ENCODE measurements at regions not wholly inside any gene's neighbourhood (a gene's known extent, or its start where the extent isn't known, plus 50 kb on each side); places are given as distances from the start of the nearest gene placed in this dataset.
"Not testable (repeated sequence)": the region's sequence is repeated elsewhere in the genome, so short reads cannot be mapped to it uniquely, and the experiment has no call there.

DNA sequence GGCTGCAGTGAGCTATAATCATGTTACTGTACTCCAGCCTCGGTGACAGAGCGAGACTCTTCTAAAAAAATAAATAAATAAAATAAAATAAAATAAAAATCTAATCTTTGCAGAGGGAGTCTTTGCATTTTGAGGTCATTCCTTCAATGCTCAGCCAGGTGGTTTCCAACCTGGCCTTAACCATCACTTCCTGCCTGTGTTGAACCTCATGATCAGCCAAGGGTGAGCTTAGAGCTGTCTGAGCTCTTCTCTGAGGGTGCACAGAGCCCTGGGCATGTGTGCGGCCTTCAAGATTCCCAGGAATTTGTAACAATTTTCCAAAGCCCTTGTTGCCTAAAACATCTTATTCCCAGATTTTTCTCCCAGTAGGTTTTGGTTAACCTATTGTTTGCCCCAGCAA is 94.3 kb downstream of the KCNJ12 start:
- H3K36me3 ChIP-seq (ENCODE audit: control insufficient read depth in 2 of 2, insufficient read depth in 2 of 2, low read length in 2 of 2); H3K4me3 ChIP-seq (ENCODE audit: low read length in 2 of 2); H3K27me3 ChIP-seq (ENCODE audit: control insufficient read depth in 1 of 2, insufficient read depth in 2 of 2, low read length in 2 of 2); H3K9ac ChIP-seq (ENCODE audit: low read length in 2 of 2); H3K4me1 ChIP-seq (ENCODE audit: control insufficient read depth, insufficient read depth, low read length); H3K27ac ChIP-seq (ENCODE audit: low read length); H3K9me3 ChIP-seq (ENCODE audit: control insufficient read depth in 2 of 2, low read length in 2 of 2): not testable (repeated sequence)

DNA sequence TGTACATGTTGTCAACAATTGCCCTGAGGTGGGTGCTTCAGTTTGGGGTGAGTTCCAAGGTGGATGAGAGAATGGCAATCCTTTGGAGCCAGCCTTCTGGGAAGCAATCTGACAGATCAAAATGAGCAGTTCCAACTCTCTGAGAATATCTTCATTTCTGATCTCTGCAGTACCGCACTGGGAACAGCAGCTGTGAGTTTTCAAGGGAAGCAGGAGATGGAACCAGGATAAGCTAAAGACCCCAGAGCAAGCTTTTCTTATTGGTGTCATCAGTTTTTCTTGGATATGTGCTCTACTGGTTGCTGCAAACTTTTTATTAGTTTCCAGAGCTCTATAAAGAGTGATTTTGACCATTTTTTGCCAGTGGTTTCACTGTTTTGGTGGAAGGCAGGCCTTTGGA is 94.7 kb downstream of the KCNJ12 start:
- Histone ChIP-seq H3K9me3 (ENCODE audit: control insufficient read depth in 2 of 2, low read length in 2 of 2) (no peaks in the 10 kb centered on the region), H3K4me3 (ENCODE audit: low read length in 2 of 2) (no peak overlapping the region), H3K27ac (ENCODE audit: low read length) (no peak overlapping the region), H3K4me1 (ENCODE audit: control insufficient read depth, insufficient read depth, low read length) (no peaks in the 10 kb centered on the region), H3K36me3 (ENCODE audit: control insufficient read depth in 2 of 2, insufficient read depth in 2 of 2, low read length in 2 of 2) (no peaks in the 10 kb centered on the region), H3K27me3 (ENCODE audit: control insufficient read depth in 1 of 2, insufficient read depth in 2 of 2, low read length in 2 of 2) (peaks cover 0 to 3% of the 10 kb centered on the region in 2 donors), H3K9ac (ENCODE audit: low read length in 2 of 2) (no peak overlapping the region)

- Histone ChIP-seq H3K27me3 (ENCODE audit: control insufficient read depth in 1 of 2, insufficient read depth in 2 of 2, low read length in 2 of 2) (peaks cover 0 to 5% of the 10 kb centered on the region in 2 donors), H3K36me3 (ENCODE audit: control insufficient read depth in 2 of 2, insufficient read depth in 2 of 2, low read length in 2 of 2) (no peaks in the 10 kb centered on the region), H3K27ac (ENCODE audit: low read length) (no peak overlapping the region), H3K4me1 (ENCODE audit: control insufficient read depth, insufficient read depth, low read length) (no peaks in the 10 kb centered on the region), H3K9ac (ENCODE audit: low read length in 2 of 2) (no peak overlapping the region), H3K9me3 (ENCODE audit: control insufficient read depth in 2 of 2, low read length in 2 of 2) (peaks cover 0 to 8% of the 10 kb centered on the region in 2 donors), H3K4me3 (ENCODE audit: low read length in 2 of 2) (no peak overlapping the region)
These were observed 98.7 kb downstream of the KCNJ12 start for GRCh38 chr17:21474815-21475214.

DNA sequence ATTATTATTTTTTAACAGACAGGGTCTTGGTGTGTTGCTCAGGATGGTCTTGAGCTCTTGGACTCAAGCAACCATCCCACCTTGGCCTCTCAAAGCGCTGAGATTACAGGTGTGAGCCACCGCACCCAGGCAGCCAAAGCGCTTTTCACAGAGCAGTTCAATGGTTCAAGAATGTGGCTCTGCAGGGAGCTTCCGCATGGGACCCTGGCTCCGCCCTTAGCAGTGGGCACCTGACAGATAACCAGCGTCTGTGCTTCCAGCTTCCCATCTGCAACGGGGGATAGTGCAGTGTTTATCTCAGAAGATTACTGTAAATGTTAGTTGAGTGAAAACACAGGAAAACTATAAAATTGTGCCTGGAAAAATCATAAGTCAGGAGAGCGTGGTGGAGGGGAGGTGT is 99.4 kb downstream of the KCNJ12 start:
- peaks cover 0 to 5% of the 10 kb centered on the region in 2 donors for H3K27me3 ChIP-seq (ENCODE audit: control insufficient read depth in 1 of 2, insufficient read depth in 2 of 2, low read length in 2 of 2)
- no peak overlapping the region for H3K27ac ChIP-seq (ENCODE audit: low read length)
- no peak overlapping the region for H3K4me3 ChIP-seq (ENCODE audit: low read length in 2 of 2)
- H3K9me3 ChIP-seq (ENCODE audit: control insufficient read depth in 2 of 2, low read length in 2 of 2): peaks cover 0 to 8% of the 10 kb centered on the region in 2 donors
- H3K36me3 ChIP-seq (ENCODE audit: control insufficient read depth in 2 of 2, insufficient read depth in 2 of 2, low read length in 2 of 2): no peaks in the 10 kb centered on the region
- H3K9ac ChIP-seq (ENCODE audit: low read length in 2 of 2): no peak overlapping the region
- no peaks in the 10 kb centered on the region for H3K4me1 ChIP-seq (ENCODE audit: control insufficient read depth, insufficient read depth, low read length)

DNA sequence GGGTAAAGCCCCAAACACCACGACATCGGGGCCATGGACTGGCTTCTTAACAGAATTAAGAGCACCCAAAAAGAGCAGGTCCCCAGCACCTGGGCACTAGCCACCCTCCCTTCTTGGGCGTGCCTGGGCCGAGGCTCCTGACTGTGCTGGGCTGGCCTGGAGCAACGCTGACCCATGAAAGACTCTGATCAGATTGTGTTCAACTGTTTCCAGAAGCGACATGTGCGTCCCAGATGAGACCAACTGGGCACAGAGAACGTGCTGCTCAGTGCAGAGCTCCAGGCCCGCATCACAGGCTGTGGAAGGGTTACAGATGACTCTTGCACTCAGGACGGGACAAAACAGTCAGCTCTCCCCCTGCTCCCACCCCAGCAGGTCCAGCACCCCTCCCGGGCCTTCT is 100.7 kb downstream of the KCNJ12 start:
- no peaks in the 10 kb centered on the region for H3K4me1 ChIP-seq (ENCODE audit: control insufficient read depth, insufficient read depth, low read length)
- H3K27ac ChIP-seq (ENCODE audit: low read length): no peak overlapping the region
- no peaks in the 10 kb centered on the region for H3K36me3 ChIP-seq (ENCODE audit: control insufficient read depth in 2 of 2, insufficient read depth in 2 of 2, low read length in 2 of 2)
- peaks cover 0 to 8% of the 10 kb centered on the region in 2 donors for H3K9me3 ChIP-seq (ENCODE audit: control insufficient read depth in 2 of 2, low read length in 2 of 2)
- H3K9ac ChIP-seq (ENCODE audit: low read length in 2 of 2): no peak overlapping the region
- peaks cover 0 to 5% of the 10 kb centered on the region in 2 donors for H3K27me3 ChIP-seq (ENCODE audit: control insufficient read depth in 1 of 2, insufficient read depth in 2 of 2, low read length in 2 of 2)
- no peak overlapping the region for H3K4me3 ChIP-seq (ENCODE audit: low read length in 2 of 2)

DNA sequence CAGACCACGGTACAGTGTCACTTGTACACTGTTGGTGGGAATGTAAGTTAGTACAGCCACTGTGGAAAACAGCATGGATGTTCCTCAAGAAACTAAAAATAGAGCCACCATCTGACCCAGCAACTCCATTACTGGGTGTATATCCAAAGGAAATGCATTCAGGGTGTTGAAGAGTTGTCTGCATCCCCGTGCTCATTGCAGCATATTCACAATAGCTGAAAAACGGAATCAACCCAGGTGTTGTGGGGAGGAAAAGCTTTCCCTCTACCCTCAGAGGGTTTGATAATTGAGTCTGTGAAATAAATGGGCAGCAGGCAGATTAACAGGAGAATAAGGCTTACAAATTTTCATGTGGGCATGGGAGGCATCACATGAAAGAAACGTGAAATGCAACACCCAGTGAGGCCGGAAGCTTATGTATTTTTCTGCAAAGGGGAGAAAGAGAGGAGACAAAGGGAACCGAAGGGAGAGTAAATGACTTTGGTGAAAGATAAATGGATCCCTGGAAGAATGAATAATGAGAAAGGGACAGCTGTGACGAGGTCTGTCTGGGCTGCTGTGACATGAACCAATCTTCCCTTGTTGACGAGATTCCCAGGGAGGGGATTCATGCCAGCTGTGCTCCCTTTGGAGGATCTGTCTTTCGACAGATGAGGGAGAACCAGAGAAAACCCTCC is 106.2 kb downstream of the KCNJ12 start:
- Histone ChIP-seq H3K9me3 (ENCODE audit: control insufficient read depth in 2 of 2, low read length in 2 of 2) (peaks cover 0 to 8% of the 10 kb centered on the region in 2 donors), H3K4me3 (ENCODE audit: low read length in 2 of 2) (no peak overlapping the region), H3K27ac (ENCODE audit: low read length) (no peak overlapping the region), H3K9ac (ENCODE audit: low read length in 2 of 2) (no peak overlapping the region), H3K4me1 (ENCODE audit: control insufficient read depth, insufficient read depth, low read length) (no peaks in the 10 kb centered on the region), H3K36me3 (ENCODE audit: control insufficient read depth in 2 of 2, insufficient read depth in 2 of 2, low read length in 2 of 2) (no peaks in the 10 kb centered on the region), H3K27me3 (ENCODE audit: control insufficient read depth in 1 of 2, insufficient read depth in 2 of 2, low read length in 2 of 2) (peaks cover 0 to 2% of the 10 kb centered on the region in 2 donors)

DNA sequence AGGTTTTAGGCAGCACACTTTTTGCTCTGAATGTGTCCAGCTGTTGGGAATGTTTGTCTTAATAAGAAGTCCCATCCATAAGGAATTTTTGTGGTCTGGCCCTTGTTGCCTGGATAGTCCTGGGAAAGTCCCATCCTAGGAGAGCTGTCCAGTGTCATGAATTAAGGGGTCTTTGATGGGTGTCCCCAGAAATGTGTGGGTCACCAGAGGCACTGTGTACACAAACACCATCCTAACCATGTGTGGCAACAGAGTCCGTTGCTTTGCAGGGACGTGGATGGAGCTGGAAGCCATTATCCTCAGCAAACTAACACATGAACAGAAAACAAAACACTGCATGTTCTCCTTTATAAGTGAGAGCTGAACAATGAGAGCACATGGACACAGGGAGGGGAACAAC is 111.9 kb downstream of the KCNJ12 start:
- not testable (repeated sequence) for H3K4me3 ChIP-seq (ENCODE audit: low read length in 2 of 2); H3K27me3 ChIP-seq (ENCODE audit: control insufficient read depth in 1 of 2, insufficient read depth in 2 of 2, low read length in 2 of 2); H3K4me1 ChIP-seq (ENCODE audit: control insufficient read depth, insufficient read depth, low read length); H3K27ac ChIP-seq (ENCODE audit: low read length); H3K36me3 ChIP-seq (ENCODE audit: control insufficient read depth in 2 of 2, insufficient read depth in 2 of 2, low read length in 2 of 2); H3K9me3 ChIP-seq (ENCODE audit: control insufficient read depth in 2 of 2, low read length in 2 of 2); H3K9ac ChIP-seq (ENCODE audit: low read length in 2 of 2)

DNA sequence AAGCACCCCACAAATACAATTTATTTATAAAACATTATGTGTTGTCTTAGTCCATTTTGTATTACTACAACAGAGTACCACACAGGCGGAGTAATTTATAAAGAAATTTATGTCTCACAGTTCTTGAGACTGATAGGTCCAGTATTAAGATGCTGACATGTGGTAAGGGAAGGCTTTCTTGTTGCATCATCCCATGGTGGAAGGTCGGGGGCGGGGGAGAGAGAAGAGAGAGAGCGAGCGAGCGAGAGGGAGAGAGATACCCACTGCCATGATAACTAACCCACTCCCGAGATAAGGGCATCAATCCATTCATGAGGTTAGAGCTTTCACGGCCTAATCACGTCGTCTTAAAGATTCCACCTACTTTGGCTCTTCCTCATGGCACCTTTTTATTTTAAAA is 117.8 kb downstream of the KCNJ12 start:
- H3K9me3 ChIP-seq (ENCODE audit: control insufficient read depth in 2 of 2, low read length in 2 of 2): no peaks in the 10 kb centered on the region
- no peak overlapping the region for H3K9ac ChIP-seq (ENCODE audit: low read length in 2 of 2)
- H3K4me3 ChIP-seq (ENCODE audit: low read length in 2 of 2): no peak overlapping the region
- no peak overlapping the region for H3K27ac ChIP-seq (ENCODE audit: low read length)
- no peaks in the 10 kb centered on the region for H3K36me3 ChIP-seq (ENCODE audit: control insufficient read depth in 2 of 2, insufficient read depth in 2 of 2, low read length in 2 of 2)
- no peaks in the 10 kb centered on the region for H3K4me1 ChIP-seq (ENCODE audit: control insufficient read depth, insufficient read depth, low read length)
- H3K27me3 ChIP-seq (ENCODE audit: control insufficient read depth in 1 of 2, insufficient read depth in 2 of 2, low read length in 2 of 2): peaks cover 0 to 7% of the 10 kb centered on the region in 2 donors

GRCh38 chr17:21495281-21495680 is 119.1 kb downstream of the KCNJ12 start:
- no peaks in the 10 kb centered on the region for H3K36me3 ChIP-seq (ENCODE audit: control insufficient read depth in 2 of 2, insufficient read depth in 2 of 2, low read length in 2 of 2)
- H3K27ac ChIP-seq (ENCODE audit: low read length): no peak overlapping the region
- no peak overlapping the region for H3K4me3 ChIP-seq (ENCODE audit: low read length in 2 of 2)

DNA sequence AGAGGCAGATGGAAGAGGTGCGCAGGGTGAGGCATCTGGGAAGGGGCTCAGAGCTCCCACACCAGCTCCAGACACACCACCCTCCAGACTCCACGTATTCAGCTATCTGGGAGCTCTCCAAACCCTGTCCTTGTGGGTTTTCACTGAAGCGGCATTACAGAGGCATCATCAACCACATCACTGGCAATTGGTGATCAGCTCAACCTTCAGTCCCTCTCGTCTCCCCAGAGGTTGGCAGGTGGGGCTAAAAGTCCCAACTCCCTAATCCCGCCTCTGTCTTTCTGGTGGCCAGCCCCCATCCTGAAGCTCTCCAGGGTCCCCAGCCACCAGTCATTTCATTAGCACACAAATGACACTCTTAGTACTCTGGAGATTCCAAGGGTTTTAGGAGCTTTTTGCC is 123.9 kb downstream of the KCNJ12 start:
- H3K9me3 ChIP-seq (ENCODE audit: control insufficient read depth in 2 of 2, low read length in 2 of 2): no peaks in the 10 kb centered on the region
- H3K36me3 ChIP-seq (ENCODE audit: control insufficient read depth in 2 of 2, insufficient read depth in 2 of 2, low read length in 2 of 2): no peaks in the 10 kb centered on the region
- no peak overlapping the region for H3K9ac ChIP-seq (ENCODE audit: low read length in 2 of 2)
- H3K27me3 ChIP-seq (ENCODE audit: control insufficient read depth in 1 of 2, insufficient read depth in 2 of 2, low read length in 2 of 2): peaks cover 0 to 6% of the 10 kb centered on the region in 2 donors
- H3K4me3 ChIP-seq (ENCODE audit: low read length in 2 of 2): no peak overlapping the region
- H3K4me1 ChIP-seq (ENCODE audit: control insufficient read depth, insufficient read depth, low read length): no peaks in the 10 kb centered on the region
- H3K27ac ChIP-seq (ENCODE audit: low read length): no peak overlapping the region

More at GRCh38 chr17:21495281-21495680, 119.1 kb downstream of the KCNJ12 start:
- Histone ChIP-seq H3K27me3 (ENCODE audit: control insufficient read depth in 1 of 2, insufficient read depth in 2 of 2, low read length in 2 of 2) (peaks cover 0 to 7% of the 10 kb centered on the region in 2 donors), H3K4me1 (ENCODE audit: control insufficient read depth, insufficient read depth, low read length) (no peaks in the 10 kb centered on the region), H3K9me3 (ENCODE audit: control insufficient read depth in 2 of 2, low read length in 2 of 2) (no peaks in the 10 kb centered on the region), H3K9ac (ENCODE audit: low read length in 2 of 2) (no peak overlapping the region)

DNA sequence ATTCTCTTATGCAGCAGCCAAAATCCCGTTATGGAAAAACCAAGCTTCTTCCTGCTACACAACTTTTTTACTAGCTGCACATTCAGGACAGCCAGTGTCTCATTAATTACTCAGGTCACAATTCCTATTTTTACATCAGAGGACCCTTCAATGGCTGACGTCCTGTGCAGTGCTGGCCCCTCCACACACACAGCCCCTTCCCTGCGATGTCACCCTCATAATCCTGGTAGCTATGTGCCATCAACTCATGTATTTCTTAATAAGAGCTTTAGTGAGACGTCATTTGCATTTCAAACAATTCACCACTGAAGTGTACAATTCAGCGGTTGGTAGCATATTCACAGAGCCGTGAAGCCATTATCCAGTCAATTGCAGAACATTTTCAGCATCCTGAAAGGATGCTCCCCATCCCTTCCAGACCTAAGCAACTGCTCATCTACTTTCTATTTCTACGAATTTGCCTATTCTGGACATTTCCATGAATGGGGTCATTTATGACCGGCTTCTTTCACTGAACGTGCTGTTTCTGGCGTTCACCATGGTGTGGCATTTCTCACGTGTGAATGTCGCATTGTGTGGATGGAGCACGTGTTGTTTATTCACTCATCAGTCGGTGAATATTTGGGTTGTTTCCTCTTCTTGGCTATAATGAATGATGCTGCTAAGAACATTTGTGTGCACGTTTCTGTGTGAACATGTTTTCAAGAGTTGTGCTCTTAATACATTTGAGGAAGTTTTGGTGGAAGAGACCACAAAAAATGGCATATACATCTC is 126.0 kb downstream of the KCNJ12 start:
- not testable (repeated sequence) for H3K36me3 ChIP-seq (ENCODE audit: control insufficient read depth in 2 of 2, insufficient read depth in 2 of 2, low read length in 2 of 2); H3K4me1 ChIP-seq (ENCODE audit: control insufficient read depth, insufficient read depth, low read length); H3K27me3 ChIP-seq (ENCODE audit: control insufficient read depth in 1 of 2, insufficient read depth in 2 of 2, low read length in 2 of 2); H3K9ac ChIP-seq (ENCODE audit: low read length in 2 of 2); H3K27ac ChIP-seq (ENCODE audit: low read length); H3K4me3 ChIP-seq (ENCODE audit: low read length in 2 of 2); H3K9me3 ChIP-seq (ENCODE audit: control insufficient read depth in 2 of 2, low read length in 2 of 2)

Measured in stomach smooth muscle (tissue), 2 donors.